A549 (cell line): ENCODE measurements at regions not wholly inside any gene's neighbourhood (a gene's known extent, or its start where the extent isn't known, plus 50 kb on each side); places are given as distances from the start of the nearest gene placed in this dataset.

Source experiments
- ATAC-seq, 2 experiments: fragments of 200-7000 bp in 1 of 2; fragments of >200 bp in 1 of 2; cut with Nextera tagmentation in 1 of 2; cut with Tn5 transposase in 1 of 2; 3 replicates each; pipeline versions ENCODE4 v1.8.0 to v1.9.1; 2018 to 2020; ENCODE audit warnings: mild to moderate bottlenecking in 1 of 2, moderate library complexity in 1 of 2
- CTCF ChIA-PET: fragments of 300-600 bp; sonication (Branson Sonifier 250); formaldehyde crosslinking; extraction: SDS; loops from one replicate; lab custom pipeline; 2021; ENCODE audit warnings: antibody characterized with exemption, inconsistent platforms; lab: Yijun Ruan, JAX
- POLR2A ChIA-PET: fragments of 350-600 bp; formaldehyde crosslinking; extraction: SDS; loops from one replicate; lab custom pipeline; 2021; ENCODE audit warnings: antibody characterized with exemption, inconsistent platforms; lab: Yijun Ruan, JAX
- DNase-seq, 2 experiments: peaks; one replicate each; pipeline versions ENCODE4 v3.0.0 to v3.0.0-alpha.2; 2011 to 2016; ENCODE audit warnings: low read depth in 1 of 2, low spot score in 1 of 2
- FAIRE-seq: peaks from 2 replicates; lab custom pipeline; 2011; peaks lifted over from hg19 to GRCh38; lab: Jason Lieb, UNC
- H3K27ac ChIP-seq, 2 experiments: fragments of >200 bp; sonication (Bioruptor Twin); formaldehyde crosslinking; 3 replicates each; pipeline ENCODE4 v1.5.1; 2016 to 2017
- H3K4me1 ChIP-seq: fragments of >200 bp; sonication (Bioruptor Twin); formaldehyde crosslinking; 3 replicates; pipeline ENCODE4 v1.6.1; 2016
- H3K4me2 ChIP-seq: fragments of >200 bp; sonication (Bioruptor Twin); formaldehyde crosslinking; 3 replicates; pipeline ENCODE4 v1.6.1; 2016
- H3K4me3 ChIP-seq: fragments of >200 bp; sonication (Bioruptor Twin); formaldehyde crosslinking; 3 replicates; pipeline ENCODE4 v1.5.1; 2016
- H3K9me3 ChIP-seq: fragments of >200 bp; sonication (Bioruptor Twin); formaldehyde crosslinking; 3 replicates; pipeline ENCODE4 v1.6.1; 2016
- ATOH8 ChIP-seq: fragments of 250-450 bp; sonication (Bioruptor Pico); IDR thresholded peaks from 2 replicates; pipeline ENCODE4 v1.5.0; 2020; ENCODE audit warnings: low read depth, mild to moderate bottlenecking, moderate library complexity
- CHD4 ChIP-seq: fragments of 200-600 bp; sonication (generic); IDR thresholded peaks from 2 replicates; pipeline ENCODE4 v1.6.1; 2016; ENCODE audit warnings: antibody characterized with exemption, mild to moderate bottlenecking, borderline replicate concordance
- E2F6 ChIP-seq: IDR thresholded peaks from 2 replicates; pipeline ENCODE4 v1.6.1; 2012; ENCODE audit warnings: low read depth, borderline replicate concordance
- EHF ChIP-seq: fragments of 250-450 bp; sonication (Bioruptor Pico); IDR thresholded peaks from 2 replicates; pipeline ENCODE4 v1.5.0; 2020; ENCODE audit warnings: mild to moderate bottlenecking
- ELK1 ChIP-seq: fragments of 150-350 bp; IDR thresholded peaks from 2 replicates; pipeline ENCODE4 v1.6.1; 2014; ENCODE audit warnings: low read depth, mild to moderate bottlenecking, low read length
- ESRRA ChIP-seq: fragments of 150-350 bp; IDR thresholded peaks from 2 replicates; pipeline ENCODE4 v1.6.1; 2014; ENCODE audit warnings: mild to moderate bottlenecking, low read length, borderline replicate concordance
- HES2 ChIP-seq: fragments of >200 bp; sonication (Bioruptor Twin); formaldehyde crosslinking; IDR thresholded peaks from 2 replicates; pipeline ENCODE4 v1.6.1; 2016
- HEYL ChIP-seq: fragments of 250-450 bp; sonication (Bioruptor Pico); IDR thresholded peaks from 2 replicates; pipeline ENCODE4 v1.8.0; 2021; ENCODE audit warnings: mild to moderate bottlenecking, moderate library complexity
- HMGXB4 ChIP-seq: fragments of 250-450 bp; sonication (Bioruptor Pico); IDR thresholded peaks from 2 replicates; pipeline ENCODE4 v1.5.0; 2021; ENCODE audit warnings: mild to moderate bottlenecking, moderate library complexity, borderline replicate concordance
- HOXA7 ChIP-seq: fragments of 250-450 bp; sonication (Bioruptor Pico); IDR thresholded peaks from 2 replicates; pipeline ENCODE4 v1.5.0; 2020; ENCODE audit warnings: mild to moderate bottlenecking, moderate library complexity
- HOXB13 ChIP-seq: fragments of 250-450 bp; sonication (Bioruptor Pico); IDR thresholded peaks from 2 replicates; pipeline ENCODE4 v1.5.0; 2020; ENCODE audit warnings: low read depth, mild to moderate bottlenecking, moderate library complexity
- JUNB ChIP-seq: fragments of >200 bp; sonication (Bioruptor Twin); formaldehyde crosslinking; IDR thresholded peaks from 2 replicates; pipeline ENCODE4 v1.6.1; 2016
- MAX ChIP-seq: IDR thresholded peaks from 2 replicates; pipeline ENCODE4 v1.6.1; 2012
- MAZ ChIP-seq: fragments of 150-350 bp; IDR thresholded peaks from 2 replicates; pipeline ENCODE4 v1.6.1; 2014; ENCODE audit warnings: antibody characterized with exemption, low read depth, low read length, borderline replicate concordance
- NPAS2 ChIP-seq: fragments of 250-450 bp; sonication (Bioruptor Pico); IDR thresholded peaks from 2 replicates; pipeline ENCODE4 v1.8.0; 2022; ENCODE audit warnings: mild to moderate bottlenecking, moderate library complexity, borderline replicate concordance
- NR3C1 ChIP-seq: fragments of >200 bp; sonication (Bioruptor Twin); formaldehyde crosslinking; IDR thresholded peaks from 3 replicates; pipeline ENCODE4 v1.6.1; 2017
- PBX3 ChIP-seq: IDR thresholded peaks from 2 replicates; pipeline ENCODE4 v1.6.1; 2012
- PHF8 ChIP-seq: fragments of 200-600 bp; sonication (generic); IDR thresholded peaks from 2 replicates; pipeline ENCODE4 v1.6.1; 2016; ENCODE audit warnings: low read depth, mild to moderate bottlenecking, antibody characterized with exemption, moderate library complexity, borderline replicate concordance
- POLR2A ChIP-seq: IDR thresholded peaks from 2 replicates; pipeline ENCODE4 v1.6.1; 2012; ENCODE audit warnings: mild to moderate bottlenecking, low read length
- REST ChIP-seq: fragments of 200-600 bp; sonication (generic); IDR thresholded peaks from 2 replicates; pipeline ENCODE4 v1.6.1; 2016; ENCODE audit warnings: antibody characterized with exemption, mild to moderate bottlenecking, moderate library complexity
- RNF2 ChIP-seq: fragments of 200-600 bp; sonication (generic); IDR thresholded peaks from 2 replicates; pipeline ENCODE4 v1.6.1; 2016; ENCODE audit warnings: low read depth, mild to moderate bottlenecking, antibody characterized with exemption, moderate library complexity, borderline replicate concordance
- SMC3 ChIP-seq: fragments of >200 bp; sonication (Bioruptor Twin); formaldehyde crosslinking; IDR thresholded peaks from 3 replicates; pipeline ENCODE4 v1.6.1; 2018; ENCODE audit warnings: inconsistent platforms
- SREBF2 ChIP-seq: fragments of 450-650 bp; IDR thresholded peaks from 2 replicates; pipeline ENCODE4 v1.6.1; 2014; ENCODE audit warnings: mild to moderate bottlenecking, moderate library complexity
- TP53 ChIP-seq: fragments of 250-450 bp; sonication (Bioruptor Pico); IDR thresholded peaks from 2 replicates; pipeline ENCODE4 v1.5.0; 2021; ENCODE audit warnings: mild to moderate bottlenecking, moderate library complexity
- USF2 ChIP-seq: fragments of 450-650 bp; IDR thresholded peaks from 2 replicates; pipeline ENCODE4 v1.6.1; 2014; ENCODE audit warnings: antibody characterized with exemption
- ZFP36 ChIP-seq: fragments of 450-650 bp; IDR thresholded peaks from 2 replicates; pipeline ENCODE4 v1.6.1; 2014; ENCODE audit warnings: borderline replicate concordance; ENCODE audit not compliant: partially characterized antibody
- WGBS: methylation state at CpG from one replicate; pipeline ENCODE4 v1.1.6; 2017; ENCODE audit errors: missing lambda C conversion rate; 5-methylcytosine and 5-hydroxymethylcytosine counted together

GRCh38 chr13:31060220-31060619 lies 101.5 kb downstream of the HSPH1 start:
- H3K9me3 ChIP-seq = no peaks in the 10 kb centered on the region
- ATAC-seq = no peak
- WGBS = 59% methylated on average over 3 of the region's 3 CpGs
- no peak overlapping the region for H3K27ac ChIP-seq
- H3K4me2 ChIP-seq = no peak overlapping the region
- H3K4me3 ChIP-seq = no peak overlapping the region
- CTCF ChIA-PET = interaction anchor here (0.8 kb wide), 2 partner anchors 15 to 16 kb away, joined by 3 read pairs; no protein-coding TSS in a partner anchor
- FAIRE-seq = no peak
- POLR2A ChIA-PET = no interaction called here
- TF ChIP-seq HOXA7 (CRISPR knock-in tag) (no peak), HOXB13 (CRISPR knock-in tag) (no peak), SMC3 (no peak), REST (no peak), ATOH8 (CRISPR knock-in tag) (no peak), CHD4 (no peak), PHF8 (no peak), POLR2A (no peak), MAZ (no peak), HES2 (no peak), PBX3 (no peak), ELK1 (no peak), NPAS2 (CRISPR knock-in tag) (no peak), ESRRA (no peak)
- TF ChIP-seq, all 56 proteins: peak for 0
- no peaks in the 10 kb centered on the region for H3K4me1 ChIP-seq
- no peak for DNase-seq

GRCh38 chr13:31057403-31058033 lies 104.2 kb downstream of the HSPH1 start:
- CTCF ChIA-PET = interaction anchor here (0.6 to 1.6 kb wide), 2 partner anchors 13 to 255 kb away, joined by 4 to 6 read pairs; no protein-coding TSS in a partner anchor
- POLR2A ChIA-PET = no interaction called here
- no peak for ATAC-seq
- TF ChIP-seq EHF (CRISPR knock-in tag) (no peak), NR3C1 (no peak), TP53 (CRISPR knock-in tag) (no peak), PHF8 (no peak), ESRRA (no peak), RNF2 (no peak), SREBF2 (no peak), USF2 (no peak), HMGXB4 (CRISPR knock-in tag) (no peak), E2F6 (no peak), MAX (no peak), ZFP36 (no peak), HEYL (CRISPR knock-in tag) (no peak), JUNB (no peak), CHD4 (no peak)

More at GRCh38 chr13:31057403-31058033, 104.2 kb downstream of the HSPH1 start:
- Histone ChIP-seq H3K4me1 (no peaks in the 10 kb centered on the region), H3K27ac (no peak overlapping the region), H3K4me3 (no peak overlapping the region), H3K4me2 (no peak overlapping the region), H3K9me3 (no peaks in the 10 kb centered on the region)
- 78% methylated on average over 9 of the region's 9 CpGs for WGBS
- DNase-seq = no peak
- no peak for FAIRE-seq
